DND-41 (cell line): ENCODE measurements at regions not wholly inside any gene's neighbourhood (a gene's known extent, or its start where the extent isn't known, plus 50 kb on each side); places are given as distances from the start of the nearest gene placed in this dataset.

Source experiments
- ATAC-seq: fragments of 200-7000 bp; cut with Tn5 transposase; 3 replicates; pipeline ENCODE4 v1.9.1; 2021; ENCODE audit warnings: low read depth; ENCODE audit not compliant: insufficient read depth
- DNase-seq: peaks from one replicate; pipeline ENCODE4 v3.0.0-alpha.2; 2020
- H2AFZ ChIP-seq: 2 replicates; pipeline ENCODE4 v1.6.0; 2012; ENCODE audit warnings: low read depth, low read length
- H3K27ac ChIP-seq: 2 replicates; pipeline ENCODE4 v1.5.1; 2012; ENCODE audit warnings: low read length, inconsistent platforms
- H3K27me3 ChIP-seq: fragments of 200-600 bp; sonication (generic); 2 replicates; pipeline ENCODE4 v1.6.0; 2012; ENCODE audit warnings: low read length, mild to moderate bottlenecking, inconsistent platforms; ENCODE audit not compliant: insufficient read depth, poor library complexity
- H3K36me3 ChIP-seq: 2 replicates; pipeline ENCODE4 v1.5.1; 2012; ENCODE audit warnings: low read length, inconsistent platforms; ENCODE audit not compliant: insufficient read depth
- H3K4me1 ChIP-seq: 2 replicates; pipeline ENCODE4 v1.5.1; 2012; ENCODE audit warnings: mild to moderate bottlenecking, low read length; ENCODE audit not compliant: insufficient read depth
- H3K4me2 ChIP-seq: 2 replicates; pipeline ENCODE4 v1.6.0; 2012; ENCODE audit warnings: mild to moderate bottlenecking, moderate library complexity, low read length, inconsistent platforms; ENCODE audit not compliant: insufficient read depth
- H3K4me3 ChIP-seq, 2 experiments: fragments of 200-600 bp in 1 of 2; shearing (Covaris generic) in 1 of 2; 2 replicates each; pipeline ENCODE4 v1.5.1; 2012 to 2016; ENCODE audit warnings: inconsistent platforms in 2 of 2, low read length in 2 of 2, mild to moderate bottlenecking in 2 of 2, low read depth in 1 of 2, moderate library complexity in 1 of 2
- H3K79me2 ChIP-seq: 2 replicates; pipeline ENCODE4 v1.6.0; 2012; ENCODE audit warnings: low read length, inconsistent platforms; ENCODE audit not compliant: insufficient read depth
- H3K9ac ChIP-seq: 2 replicates; pipeline ENCODE4 v1.6.0; 2012; ENCODE audit warnings: low read depth, mild to moderate bottlenecking, inconsistent platforms, low read length, moderate library complexity
- H3K9me3 ChIP-seq: 2 replicates; pipeline ENCODE4 v1.5.1; 2012; ENCODE audit warnings: low read length, moderate library complexity, mild to moderate bottlenecking, inconsistent platforms; ENCODE audit not compliant: insufficient read depth, severe bottlenecking
- H4K20me1 ChIP-seq: 2 replicates; pipeline ENCODE4 v1.6.0; 2012; ENCODE audit warnings: low read length; ENCODE audit not compliant: insufficient read depth
- EZH2 ChIP-seq: IDR thresholded peaks from 3 replicates; pipeline ENCODE4 v1.6.1; 2012; ENCODE audit warnings: borderline replicate concordance, low read depth, mild to moderate bottlenecking, moderate library complexity, low read length, inconsistent platforms; ENCODE audit not compliant: severe bottlenecking
- TF ChIP-seq, protein P1 (sequence below): IDR thresholded peaks from 2 replicates; pipeline ENCODE4 v1.5.1; 2012; ENCODE audit warnings: borderline replicate concordance, low read length, moderate library complexity, mild to moderate bottlenecking; ENCODE audit not compliant: poor library complexity, severe bottlenecking; ENCODE audit errors: extremely low read depth

DNA sequence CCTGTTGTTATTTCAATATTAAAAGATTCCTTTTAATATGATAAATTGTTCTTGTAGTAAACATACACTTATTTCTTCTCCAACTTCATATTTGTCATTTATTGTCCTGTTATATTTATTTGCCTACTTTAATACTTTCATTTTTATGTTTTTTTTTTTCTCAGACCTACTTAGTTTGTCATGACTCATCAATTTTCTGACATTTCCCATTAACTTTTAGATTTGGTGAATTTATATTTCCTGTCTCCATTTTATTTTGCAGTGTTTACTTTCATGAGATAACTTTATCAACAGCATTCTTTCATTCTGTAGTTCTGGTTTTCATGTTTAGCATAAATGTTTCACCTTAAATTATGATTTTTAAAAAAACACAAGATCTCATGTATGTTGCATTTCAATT lies 788.7 kb downstream of the EFNA5 start:
- ATAC-seq: no peak
- H4K20me1 ChIP-seq: no peaks in the 10 kb centered on the region
- no peak overlapping the region for H2AFZ ChIP-seq
- DNase-seq: no peak
- no peak overlapping the region for H3K9ac ChIP-seq
- no peak overlapping the region for H3K4me3 ChIP-seq
- no peaks in the 10 kb centered on the region for H3K27me3 ChIP-seq
- no peak overlapping the region for H3K4me2 ChIP-seq
- TF ChIP-seq, protein P1, sequence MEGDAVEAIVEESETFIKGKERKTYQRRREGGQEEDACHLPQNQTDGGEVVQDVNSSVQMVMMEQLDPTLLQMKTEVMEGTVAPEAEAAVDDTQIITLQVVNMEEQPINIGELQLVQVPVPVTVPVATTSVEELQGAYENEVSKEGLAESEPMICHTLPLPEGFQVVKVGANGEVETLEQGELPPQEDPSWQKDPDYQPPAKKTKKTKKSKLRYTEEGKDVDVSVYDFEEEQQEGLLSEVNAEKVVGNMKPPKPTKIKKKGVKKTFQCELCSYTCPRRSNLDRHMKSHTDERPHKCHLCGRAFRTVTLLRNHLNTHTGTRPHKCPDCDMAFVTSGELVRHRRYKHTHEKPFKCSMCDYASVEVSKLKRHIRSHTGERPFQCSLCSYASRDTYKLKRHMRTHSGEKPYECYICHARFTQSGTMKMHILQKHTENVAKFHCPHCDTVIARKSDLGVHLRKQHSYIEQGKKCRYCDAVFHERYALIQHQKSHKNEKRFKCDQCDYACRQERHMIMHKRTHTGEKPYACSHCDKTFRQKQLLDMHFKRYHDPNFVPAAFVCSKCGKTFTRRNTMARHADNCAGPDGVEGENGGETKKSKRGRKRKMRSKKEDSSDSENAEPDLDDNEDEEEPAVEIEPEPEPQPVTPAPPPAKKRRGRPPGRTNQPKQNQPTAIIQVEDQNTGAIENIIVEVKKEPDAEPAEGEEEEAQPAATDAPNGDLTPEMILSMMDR: no peak
- no peak for TF ChIP-seq EZH2
- H3K4me1 ChIP-seq: no peaks in the 10 kb centered on the region
- H3K9me3 ChIP-seq: peaks cover 6% of the 10 kb centered on the region
- no peaks in the 10 kb centered on the region for H3K36me3 ChIP-seq
- H3K79me2 ChIP-seq: no peaks in the 10 kb centered on the region
- no peak overlapping the region for H3K27ac ChIP-seq

GRCh38 chr5:106880656-106881055 lies 790.1 kb downstream of the EFNA5 start:
- DNase-seq: no peak
- Histone ChIP-seq H3K4me2 (no peak overlapping the region), H3K27me3 (no peaks in the 10 kb centered on the region), H3K36me3 (no peaks in the 10 kb centered on the region), H3K9ac (no peak overlapping the region), H2AFZ (no peak overlapping the region), H3K9me3 (peaks cover 19% of the 10 kb centered on the region), H3K79me2 (no peaks in the 10 kb centered on the region), H4K20me1 (no peaks in the 10 kb centered on the region), H3K27ac (no peak overlapping the region), H3K4me1 (no peaks in the 10 kb centered on the region), H3K4me3 (no peak overlapping the region)
- TF ChIP-seq, protein P1: no peak
- ATAC-seq: no peak

GRCh38 chr5:106877881-106878280 lies 792.9 kb downstream of the EFNA5 start:
- H3K79me2 ChIP-seq: no peaks in the 10 kb centered on the region
- no peak overlapping the region for H3K9ac ChIP-seq
- H4K20me1 ChIP-seq: no peaks in the 10 kb centered on the region
- no peak overlapping the region for H3K4me3 ChIP-seq
- no peaks in the 10 kb centered on the region for H3K36me3 ChIP-seq
- H3K4me1 ChIP-seq: no peaks in the 10 kb centered on the region
- H3K9me3 ChIP-seq: peaks cover 21% of the 10 kb centered on the region
- no peak overlapping the region for H3K27ac ChIP-seq
- DNase-seq: no peak
- H2AFZ ChIP-seq: no peak overlapping the region
- no peak for ATAC-seq
- no peak overlapping the region for H3K4me2 ChIP-seq
- TF ChIP-seq, protein P1: no peak
- no peak for TF ChIP-seq EZH2
- H3K27me3 ChIP-seq: no peaks in the 10 kb centered on the region

DNA sequence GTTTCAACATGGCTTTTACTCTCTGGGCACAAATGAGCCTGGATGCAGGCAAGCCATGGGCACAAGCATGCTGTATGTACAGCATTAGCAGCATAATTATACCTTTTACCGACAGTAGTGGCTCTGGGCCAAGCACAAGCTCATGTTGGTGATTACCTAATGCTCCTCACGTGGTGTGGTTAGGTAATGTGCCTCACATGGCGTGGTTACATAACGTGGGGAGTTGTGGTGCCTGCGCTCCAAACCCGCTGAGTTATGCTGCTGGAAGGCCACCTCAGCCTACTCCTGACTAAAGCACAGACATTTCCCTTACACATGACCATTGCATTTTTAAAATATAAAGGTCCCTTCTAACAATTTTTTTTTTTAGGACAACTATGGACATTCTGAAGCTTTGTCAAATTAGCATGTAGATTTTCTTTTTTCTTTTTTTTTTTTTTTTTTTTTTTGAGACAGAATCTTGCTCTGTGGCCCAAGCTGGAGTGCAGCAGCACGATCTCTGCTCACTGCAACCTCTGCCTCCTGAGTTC lies 794.0 kb downstream of the EFNA5 start:
- DNase-seq (peak; percentile 57), ATAC-seq (no peak)

More for the DNA sequence above, 794.0 kb downstream of the EFNA5 start:
- no peak overlapping the region for H3K4me2 ChIP-seq
- no peaks in the 10 kb centered on the region for H3K79me2 ChIP-seq
- no peaks in the 10 kb centered on the region for H3K4me1 ChIP-seq
- no peak overlapping the region for H3K4me3 ChIP-seq
- TF ChIP-seq EZH2: no peak
- TF ChIP-seq, protein P1: no peak
- H3K27me3 ChIP-seq: no peaks in the 10 kb centered on the region
- peaks cover 21% of the 10 kb centered on the region for H3K9me3 ChIP-seq
- H2AFZ ChIP-seq: no peak overlapping the region
- no peak overlapping the region for H3K9ac ChIP-seq
- H3K27ac ChIP-seq: no peak overlapping the region
- no peaks in the 10 kb centered on the region for H3K36me3 ChIP-seq
- H4K20me1 ChIP-seq: no peaks in the 10 kb centered on the region
